Esophagus squamous epithelium (tissue), 4 donors: ENCODE measurements at regions not wholly inside any gene's neighbourhood (a gene's known extent, or its start where the extent isn't known, plus 50 kb on each side); places are given as distances from the start of the nearest gene placed in this dataset.
"Not testable (repeated sequence)": the region's sequence is repeated elsewhere in the genome, so short reads cannot be mapped to it uniquely, and the experiment has no call there.

Experiments
- POLR2A ChIP-seq, 4 donors: fragments of 450-650 bp; IDR thresholded peaks; one replicate each; pipeline ENCODE4 v1.6.1; 2017; ENCODE audit warnings: antibody characterized with exemption in 4 of 4, mild to moderate bottlenecking in 4 of 4, moderate library complexity in 3 of 4
- TF ChIP-seq, protein P1 (sequence below), 6 experiments: fragments of 450-650 bp in 4 of 6; fragments of 200-600 bp in 2 of 6; sonication (generic) in 2 of 6; IDR thresholded peaks; one replicate each; pipeline ENCODE4 v1.5.1; 2016 to 2019; ENCODE audit warnings: antibody characterized with exemption in 6 of 6, mild to moderate bottlenecking in 4 of 6, moderate library complexity in 4 of 6

DNA sequence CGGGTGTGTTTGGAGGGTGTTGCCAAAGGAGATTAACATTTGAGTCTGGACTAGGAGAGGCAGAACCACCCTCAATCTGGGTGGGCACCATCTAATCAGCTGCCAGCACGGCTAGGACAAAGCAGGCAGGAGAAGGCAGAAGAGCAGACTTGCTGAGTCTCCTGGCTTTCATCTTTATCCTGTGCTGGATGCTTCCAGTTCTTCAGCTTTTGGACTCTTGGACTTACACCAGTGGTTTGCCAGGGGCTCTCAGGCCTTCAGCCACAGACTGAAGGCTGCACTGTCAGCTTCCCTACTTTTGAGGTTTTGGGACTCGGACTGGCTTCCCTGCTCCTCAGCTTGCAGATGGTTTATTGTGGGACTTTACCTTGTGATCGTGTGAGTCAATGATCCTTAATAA lies 70.4 kb upstream of the AGAP9 start:
- TF ChIP-seq, protein P1, sequence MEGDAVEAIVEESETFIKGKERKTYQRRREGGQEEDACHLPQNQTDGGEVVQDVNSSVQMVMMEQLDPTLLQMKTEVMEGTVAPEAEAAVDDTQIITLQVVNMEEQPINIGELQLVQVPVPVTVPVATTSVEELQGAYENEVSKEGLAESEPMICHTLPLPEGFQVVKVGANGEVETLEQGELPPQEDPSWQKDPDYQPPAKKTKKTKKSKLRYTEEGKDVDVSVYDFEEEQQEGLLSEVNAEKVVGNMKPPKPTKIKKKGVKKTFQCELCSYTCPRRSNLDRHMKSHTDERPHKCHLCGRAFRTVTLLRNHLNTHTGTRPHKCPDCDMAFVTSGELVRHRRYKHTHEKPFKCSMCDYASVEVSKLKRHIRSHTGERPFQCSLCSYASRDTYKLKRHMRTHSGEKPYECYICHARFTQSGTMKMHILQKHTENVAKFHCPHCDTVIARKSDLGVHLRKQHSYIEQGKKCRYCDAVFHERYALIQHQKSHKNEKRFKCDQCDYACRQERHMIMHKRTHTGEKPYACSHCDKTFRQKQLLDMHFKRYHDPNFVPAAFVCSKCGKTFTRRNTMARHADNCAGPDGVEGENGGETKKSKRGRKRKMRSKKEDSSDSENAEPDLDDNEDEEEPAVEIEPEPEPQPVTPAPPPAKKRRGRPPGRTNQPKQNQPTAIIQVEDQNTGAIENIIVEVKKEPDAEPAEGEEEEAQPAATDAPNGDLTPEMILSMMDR (IDR thresholded peaks at IDR 0.05) = not testable (repeated sequence)
- not testable (repeated sequence) for TF ChIP-seq POLR2A (IDR thresholded peaks at IDR 0.05)
